Hematopoietic multipotent progenitor cell treated with erythropoietin and hydrocortisone succinate and interleukin-3 and kit ligand, for 4 days (in vitro differentiated cells): ENCODE measurements at regions not wholly inside any gene's neighbourhood (a gene's known extent, or its start where the extent isn't known, plus 50 kb on each side); places are given as distances from the start of the nearest gene placed in this dataset.

Source experiments
- DNase-seq: peaks from one replicate; pipeline ENCODE4 v3.0.0-alpha.2; 2015

- no peak for DNase-seq
Measured at GRCh38 chr17:79263191-79263590, 188.6 kb downstream of the ENGASE start.

- no peak for DNase-seq
Measured at GRCh38 chr17:79262624-79263023, 188.0 kb downstream of the ENGASE start.

GRCh38 chr17:79261355-79262072 lies 186.9 kb downstream of the ENGASE start:
- no peak for DNase-seq

GRCh38 chr17:79258843-79259242 lies 184.2 kb downstream of the ENGASE start:
- no peak for DNase-seq

GRCh38 chr17:79258041-79258440 lies 183.4 kb downstream of the ENGASE start:
- no peak for DNase-seq

- no peak for DNase-seq
Measured at GRCh38 chr17:79255926-79256585, 181.4 kb downstream of the ENGASE start.

- no peak for DNase-seq
Measured at GRCh38 chr17:79255456-79255855, 180.8 kb downstream of the ENGASE start.

- DNase-seq = no peak
Measured at GRCh38 chr17:79255046-79255445, 180.4 kb downstream of the ENGASE start.

GRCh38 chr17:79252886-79253285 lies 178.3 kb downstream of the ENGASE start:
- no peak for DNase-seq

GRCh38 chr17:79251824-79252223 lies 177.2 kb downstream of the ENGASE start:
- no peak for DNase-seq

GRCh38 chr17:79249929-79250521 lies 175.4 kb downstream of the ENGASE start:
- DNase-seq = no peak

- no peak for DNase-seq
Measured at GRCh38 chr17:79248843-79249493, 174.3 kb downstream of the ENGASE start.

- no peak for DNase-seq
Measured at GRCh38 chr17:79246225-79247190, 171.9 kb downstream of the ENGASE start.

- no peak for DNase-seq
Measured at GRCh38 chr17:79244665-79245064, 170.0 kb downstream of the ENGASE start.

- DNase-seq = no peak
Measured at GRCh38 chr17:79243996-79244395, 169.4 kb downstream of the ENGASE start.

- DNase-seq = no peak
Measured at GRCh38 chr17:79243603-79243990, 169.0 kb downstream of the ENGASE start.

- DNase-seq = peak; percentile 4
Measured at GRCh38 chr17:79242873-79243602, 168.4 kb downstream of the ENGASE start.

- DNase-seq = no peak
Measured at GRCh38 chr17:79242393-79242792, 167.8 kb downstream of the ENGASE start.

GRCh38 chr17:79241616-79242015 lies 167.0 kb downstream of the ENGASE start:
- DNase-seq = no peak

GRCh38 chr17:79239205-79239604 lies 164.6 kb downstream of the ENGASE start:
- DNase-seq = no peak

- no peak for DNase-seq
Measured at GRCh38 chr17:79237448-79238053, 162.9 kb downstream of the ENGASE start.
